ENCODE measurements at regions not wholly inside any gene's neighbourhood (a gene's known extent, or its start where the extent isn't known, plus 50 kb on each side); places are given as distances from the start of the nearest gene placed in this dataset.
"Not testable (repeated sequence)": the region's sequence is repeated elsewhere in the genome, so short reads cannot be mapped to it uniquely, and the experiment has no call there.

DNA sequence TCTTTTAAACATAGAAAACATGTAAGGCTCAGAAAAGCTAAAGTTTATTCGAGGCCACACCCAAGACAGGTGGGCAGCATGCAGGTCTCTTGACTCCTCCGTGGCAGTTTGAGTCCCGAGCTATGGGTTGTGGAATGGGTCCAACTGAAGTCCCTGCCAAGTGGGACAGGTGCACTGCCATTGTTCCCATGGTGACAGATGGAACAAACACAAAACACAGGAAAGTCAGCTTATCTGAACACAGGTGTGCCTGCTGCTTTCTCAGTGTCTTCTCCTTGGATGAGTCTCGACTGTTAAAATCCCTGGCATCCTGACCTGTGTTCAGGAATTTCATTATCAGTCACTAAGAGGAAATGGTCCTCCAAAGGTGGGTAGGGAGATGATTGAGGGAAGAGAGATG, 99.0 kb upstream of the RAB4A start:
- peaks cover 5% of the 10 kb centered on the region for H3K27me3 ChIP-seq (ENCODE audit: control insufficient read depth, insufficient read depth, low read length)
- FAIRE-seq = no peak
- no peak overlapping the region for H3K4me3 ChIP-seq (ENCODE audit: low read depth, low read length)
- TF ChIP-seq, protein P1, sequence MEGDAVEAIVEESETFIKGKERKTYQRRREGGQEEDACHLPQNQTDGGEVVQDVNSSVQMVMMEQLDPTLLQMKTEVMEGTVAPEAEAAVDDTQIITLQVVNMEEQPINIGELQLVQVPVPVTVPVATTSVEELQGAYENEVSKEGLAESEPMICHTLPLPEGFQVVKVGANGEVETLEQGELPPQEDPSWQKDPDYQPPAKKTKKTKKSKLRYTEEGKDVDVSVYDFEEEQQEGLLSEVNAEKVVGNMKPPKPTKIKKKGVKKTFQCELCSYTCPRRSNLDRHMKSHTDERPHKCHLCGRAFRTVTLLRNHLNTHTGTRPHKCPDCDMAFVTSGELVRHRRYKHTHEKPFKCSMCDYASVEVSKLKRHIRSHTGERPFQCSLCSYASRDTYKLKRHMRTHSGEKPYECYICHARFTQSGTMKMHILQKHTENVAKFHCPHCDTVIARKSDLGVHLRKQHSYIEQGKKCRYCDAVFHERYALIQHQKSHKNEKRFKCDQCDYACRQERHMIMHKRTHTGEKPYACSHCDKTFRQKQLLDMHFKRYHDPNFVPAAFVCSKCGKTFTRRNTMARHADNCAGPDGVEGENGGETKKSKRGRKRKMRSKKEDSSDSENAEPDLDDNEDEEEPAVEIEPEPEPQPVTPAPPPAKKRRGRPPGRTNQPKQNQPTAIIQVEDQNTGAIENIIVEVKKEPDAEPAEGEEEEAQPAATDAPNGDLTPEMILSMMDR (IDR thresholded peaks at IDR 0.05; ENCODE audit: insufficient read depth, low read length, severe bottlenecking) = no peak
- no peak for DNase-seq (ENCODE audit: low read depth)
- no peaks in the 10 kb centered on the region for H3K36me3 ChIP-seq (ENCODE audit: control insufficient read depth, insufficient read depth, low read length)

DNA sequence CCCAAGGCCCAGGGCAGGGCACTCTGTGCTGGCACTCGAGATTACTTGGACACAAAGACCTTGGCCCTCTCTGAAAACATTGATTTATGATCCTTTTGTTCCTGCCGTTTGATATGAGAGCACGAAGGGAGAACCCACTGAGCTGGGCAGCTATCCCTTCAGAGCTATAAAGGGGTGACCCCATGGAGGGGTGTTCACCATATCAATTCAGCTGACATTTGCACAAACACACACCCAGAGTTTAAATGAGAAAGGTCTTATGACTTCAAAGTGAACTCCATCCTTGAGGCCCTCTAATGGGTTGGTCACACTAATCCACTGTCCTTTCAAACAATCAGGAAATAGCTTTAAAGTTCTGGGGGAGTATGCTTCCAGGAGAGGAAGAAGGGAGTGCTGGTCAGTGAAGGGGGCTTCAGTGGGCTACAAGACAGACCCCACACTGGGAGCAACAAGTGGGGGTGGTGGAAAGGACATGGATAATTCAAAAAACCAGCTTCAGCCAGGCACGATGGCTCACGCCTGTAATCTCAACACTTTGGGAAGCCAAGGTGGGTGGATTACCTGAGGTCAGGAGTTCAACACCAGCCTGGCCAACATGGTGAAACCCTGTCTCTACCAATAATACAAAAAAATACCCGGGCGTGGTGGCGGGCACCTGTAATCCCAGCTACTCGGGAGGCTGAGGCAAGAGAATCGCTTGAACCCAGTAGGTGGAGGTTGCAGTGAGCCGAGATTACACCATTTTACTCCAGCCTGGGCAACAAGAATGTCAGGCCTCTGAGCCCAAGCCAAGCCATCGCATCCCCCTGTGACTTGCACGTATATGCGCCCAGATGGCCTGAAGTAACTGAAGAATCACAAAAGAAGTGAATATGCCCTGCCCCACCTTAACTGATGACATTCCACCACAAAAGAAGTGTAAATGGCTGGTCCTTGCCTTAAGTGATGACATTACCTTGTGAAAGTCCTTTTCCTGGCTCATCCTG, 97.1 kb upstream of the RAB4A start:
- not testable (repeated sequence) for H3K36me3 ChIP-seq (ENCODE audit: control insufficient read depth, insufficient read depth, low read length); H3K27me3 ChIP-seq (ENCODE audit: control insufficient read depth, insufficient read depth, low read length); DNase-seq (ENCODE audit: low read depth); H3K4me3 ChIP-seq (ENCODE audit: low read depth, low read length); FAIRE-seq

DNA sequence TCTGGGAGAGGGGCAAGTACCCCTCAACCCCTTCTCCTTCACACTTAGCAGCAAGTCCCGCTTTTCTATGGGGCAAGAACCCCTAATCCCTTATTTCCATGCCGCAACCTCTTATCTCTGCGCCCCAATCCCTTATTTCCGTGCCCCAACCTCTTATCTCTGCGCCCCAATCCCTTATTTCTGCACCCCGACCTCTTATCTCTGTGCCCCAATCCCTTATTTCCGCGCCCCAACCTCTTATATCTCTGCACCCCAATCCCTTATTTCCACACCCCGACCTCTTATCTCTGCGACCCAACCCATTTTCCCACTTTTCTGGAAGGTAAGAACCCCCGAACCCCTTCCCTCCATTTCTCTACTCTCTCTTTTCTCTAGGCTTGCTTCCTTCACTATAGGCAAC, 95.6 kb upstream of the RAB4A start:
- H3K36me3 ChIP-seq (ENCODE audit: control insufficient read depth, insufficient read depth, low read length); FAIRE-seq; H3K4me3 ChIP-seq (ENCODE audit: low read depth, low read length); H3K27me3 ChIP-seq (ENCODE audit: control insufficient read depth, insufficient read depth, low read length); DNase-seq (ENCODE audit: low read depth): not testable (repeated sequence)

DNA sequence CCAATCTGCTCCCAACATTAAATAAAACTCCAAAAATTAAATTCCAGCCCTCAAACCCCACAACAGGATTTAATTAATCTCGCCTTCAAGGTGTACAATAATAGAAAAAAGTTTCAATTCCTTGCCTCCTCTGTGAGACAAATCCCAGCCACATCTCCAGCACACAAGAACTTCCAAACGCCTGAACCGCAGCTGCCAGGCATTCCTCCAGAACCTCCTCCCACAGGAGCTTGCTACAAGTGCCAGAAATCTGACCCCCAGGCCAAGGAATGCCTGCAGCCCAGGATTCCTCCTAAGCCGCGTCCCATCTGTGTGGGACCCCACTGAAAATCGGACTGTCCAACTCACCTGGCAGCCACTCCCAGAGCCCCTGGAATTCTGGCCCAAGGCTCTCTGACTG, 94.5 kb upstream of the RAB4A start:
- H3K27me3 ChIP-seq (ENCODE audit: control insufficient read depth, insufficient read depth, low read length); DNase-seq (ENCODE audit: low read depth); FAIRE-seq; H3K36me3 ChIP-seq (ENCODE audit: control insufficient read depth, insufficient read depth, low read length); H3K4me3 ChIP-seq (ENCODE audit: low read depth, low read length): not testable (repeated sequence)

DNA sequence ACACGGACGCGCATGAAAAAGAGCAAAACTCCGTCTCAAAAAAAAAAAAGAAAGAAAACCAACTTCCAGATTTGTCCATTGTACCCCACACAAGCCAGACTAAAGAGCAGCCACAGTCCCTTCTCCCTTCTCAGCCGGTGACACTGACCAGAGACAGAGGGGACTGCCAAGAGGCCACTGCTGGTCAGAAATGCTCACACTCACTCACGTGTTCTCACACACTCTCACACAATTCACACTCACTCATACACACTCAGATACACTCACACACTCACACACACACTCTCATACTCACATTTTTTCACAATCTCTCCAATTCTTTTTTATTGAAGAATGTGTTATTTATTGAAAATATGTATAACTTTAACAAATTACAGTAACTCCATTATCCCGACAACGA, 90.8 kb upstream of the RAB4A start:
- H3K27me3 ChIP-seq (ENCODE audit: control insufficient read depth, insufficient read depth, low read length) = no peaks in the 10 kb centered on the region
- DNase-seq (ENCODE audit: low read depth) (no peak), FAIRE-seq (no peak)
- TF ChIP-seq, protein P1 (IDR thresholded peaks at IDR 0.05; ENCODE audit: insufficient read depth, low read length, severe bottlenecking) = no peak
- H3K36me3 ChIP-seq (ENCODE audit: control insufficient read depth, insufficient read depth, low read length) = no peaks in the 10 kb centered on the region
- no peak overlapping the region for H3K4me3 ChIP-seq (ENCODE audit: low read depth, low read length)

DNA sequence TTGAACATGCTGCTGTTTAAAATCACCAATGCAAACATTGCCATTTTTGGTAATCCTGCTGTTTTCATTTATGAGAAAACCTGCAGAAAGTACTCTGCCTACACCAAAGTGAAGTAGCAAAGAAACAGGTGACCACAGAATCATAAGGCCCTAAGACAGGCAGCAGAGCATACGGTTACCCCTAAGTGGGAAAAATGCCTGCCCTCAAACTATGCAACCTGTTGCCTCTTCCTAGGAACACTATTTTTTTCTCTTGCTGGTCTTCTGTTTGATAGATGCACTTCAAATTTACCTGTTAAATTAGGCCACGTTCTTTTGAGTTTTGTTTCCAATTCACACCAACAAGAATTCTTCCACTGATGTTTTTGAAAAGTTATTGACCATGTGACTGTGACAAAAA, 89.5 kb upstream of the RAB4A start:
- Histone ChIP-seq H3K27me3 (ENCODE audit: control insufficient read depth, insufficient read depth, low read length) (peaks cover under 1% of the 10 kb centered on the region), H3K4me3 (ENCODE audit: low read depth, low read length) (no peak overlapping the region), H3K36me3 (ENCODE audit: control insufficient read depth, insufficient read depth, low read length) (no peaks in the 10 kb centered on the region)
- TF ChIP-seq, protein P1 (IDR thresholded peaks at IDR 0.05; ENCODE audit: insufficient read depth, low read length, severe bottlenecking) = no peak
- FAIRE-seq = no peak
- DNase-seq (ENCODE audit: low read depth) = no peak

DNA sequence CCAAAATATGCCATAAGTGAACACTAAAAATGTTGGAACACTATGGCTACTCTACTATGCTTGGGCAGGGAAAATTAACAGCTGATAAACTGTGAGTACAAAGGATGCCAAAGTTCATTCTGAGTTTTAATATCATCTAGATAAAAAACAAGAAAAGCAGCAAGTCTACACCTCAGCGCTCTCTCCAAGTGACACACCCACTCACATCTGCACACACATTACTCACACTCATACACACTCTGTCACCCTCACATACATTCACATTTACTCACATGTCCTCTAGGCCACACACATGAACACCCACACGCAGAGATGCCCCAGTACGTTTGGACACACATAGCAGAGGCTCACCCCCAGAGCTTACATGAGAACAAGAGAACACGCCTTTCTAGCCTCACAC, 87.3 kb upstream of the RAB4A start:
- H3K27me3 ChIP-seq (ENCODE audit: control insufficient read depth, insufficient read depth, low read length) = peaks cover 3% of the 10 kb centered on the region
- DNase-seq (ENCODE audit: low read depth) (no peak), FAIRE-seq (no peak)
- no peak overlapping the region for H3K4me3 ChIP-seq (ENCODE audit: low read depth, low read length)
- no peaks in the 10 kb centered on the region for H3K36me3 ChIP-seq (ENCODE audit: control insufficient read depth, insufficient read depth, low read length)
- TF ChIP-seq, protein P1 (IDR thresholded peaks at IDR 0.05; ENCODE audit: insufficient read depth, low read length, severe bottlenecking) = no peak

Data from bronchial epithelial cell (primary cell).